ENCODE measurements at regions not wholly inside any gene's neighbourhood (a gene's known extent, or its start where the extent isn't known, plus 50 kb on each side); places are given as distances from the start of the nearest gene placed in this dataset.

DNA sequence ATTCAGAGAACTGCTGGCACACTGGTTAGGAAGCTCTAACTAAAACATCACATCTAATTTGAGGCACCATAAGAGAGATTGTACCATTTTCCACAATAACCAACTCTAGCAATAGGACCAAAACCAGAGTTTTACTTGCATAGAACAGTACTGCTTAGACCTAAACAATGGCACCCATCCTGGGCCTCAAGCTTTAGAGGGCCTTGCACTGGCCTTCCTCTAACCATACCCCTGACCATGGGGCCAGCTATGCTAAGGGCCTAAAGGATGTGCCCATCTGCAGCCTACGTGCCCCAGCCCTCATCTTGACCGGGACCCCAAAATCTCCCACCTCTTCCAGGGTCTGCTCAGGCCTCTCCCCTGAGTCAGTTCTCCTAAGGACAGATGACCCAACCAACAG, 74.4 kb upstream of the ARHGAP32 start:
- no peak for DNase-seq (ENCODE audit: low read depth)

DNA sequence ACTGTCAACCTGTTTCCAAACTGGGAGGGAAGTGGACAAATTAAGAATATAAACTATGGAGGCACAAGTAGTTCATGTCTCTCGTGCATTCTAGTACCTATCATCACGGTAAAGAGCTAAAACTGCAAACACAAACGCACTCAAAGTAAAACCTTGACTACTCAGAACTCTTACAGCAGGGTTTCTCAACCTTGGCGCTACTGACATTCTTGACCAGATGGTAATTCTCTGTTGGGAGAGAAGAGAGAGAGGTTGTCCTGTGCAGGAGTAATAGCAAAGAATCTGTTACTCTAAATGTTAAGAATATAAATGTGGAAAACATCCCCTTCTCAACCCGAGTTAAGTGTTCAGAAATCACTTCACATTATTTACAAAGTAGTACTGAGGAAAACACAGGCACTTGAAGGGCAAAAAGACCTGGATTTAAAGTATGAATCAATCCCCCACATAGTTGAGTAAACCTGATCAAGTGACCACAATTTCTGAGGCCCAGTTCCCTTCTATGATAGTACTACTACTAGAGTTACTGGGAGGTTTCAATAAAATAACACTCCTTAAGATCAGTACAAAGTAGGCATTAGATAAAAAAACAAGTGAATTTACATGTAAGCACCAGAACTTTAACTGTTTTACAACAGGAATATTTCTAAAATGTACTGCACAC, 73.1 kb upstream of the ARHGAP32 start:
- no peak for DNase-seq (ENCODE audit: low read depth)

DNA sequence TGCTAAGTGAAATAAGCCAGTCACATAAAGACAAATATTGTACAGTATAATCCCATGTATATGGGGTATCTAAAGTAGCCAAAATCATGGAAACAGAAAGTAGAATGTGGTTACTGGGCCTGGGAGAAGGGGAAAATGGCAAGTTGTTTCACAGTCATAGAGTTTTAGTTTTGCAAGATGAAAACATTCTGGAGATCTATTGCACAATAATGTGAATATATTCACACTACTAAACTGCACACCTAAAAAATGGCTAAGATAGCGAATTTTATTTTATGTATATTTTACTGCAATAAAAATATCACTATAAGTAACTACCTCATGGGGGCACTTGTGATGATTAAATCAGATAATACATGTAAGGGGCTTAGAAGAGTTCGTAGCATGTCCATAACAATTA, 72.0 kb upstream of the ARHGAP32 start:
- no peak for DNase-seq (ENCODE audit: low read depth)

DNA sequence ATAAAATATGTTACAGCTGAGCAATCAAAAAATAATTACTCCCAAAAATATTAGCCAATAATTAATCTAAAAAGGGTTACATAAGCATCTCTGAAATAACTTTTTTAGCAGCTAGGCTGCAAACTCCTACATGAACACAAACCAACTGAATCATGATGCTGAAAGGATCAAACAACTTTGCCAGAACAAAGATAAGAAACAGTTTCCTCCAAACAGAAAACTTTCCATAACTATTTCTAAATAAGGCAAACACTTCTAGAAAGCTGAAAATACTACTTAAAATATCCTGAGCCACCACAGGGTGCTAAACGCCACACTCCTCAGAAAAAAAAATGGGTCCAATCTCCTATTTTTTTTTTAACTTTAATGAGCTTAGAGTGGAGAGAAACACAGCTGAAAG, 68.6 kb upstream of the ARHGAP32 start:
- DNase-seq (ENCODE audit: low read depth): no peak

DNA sequence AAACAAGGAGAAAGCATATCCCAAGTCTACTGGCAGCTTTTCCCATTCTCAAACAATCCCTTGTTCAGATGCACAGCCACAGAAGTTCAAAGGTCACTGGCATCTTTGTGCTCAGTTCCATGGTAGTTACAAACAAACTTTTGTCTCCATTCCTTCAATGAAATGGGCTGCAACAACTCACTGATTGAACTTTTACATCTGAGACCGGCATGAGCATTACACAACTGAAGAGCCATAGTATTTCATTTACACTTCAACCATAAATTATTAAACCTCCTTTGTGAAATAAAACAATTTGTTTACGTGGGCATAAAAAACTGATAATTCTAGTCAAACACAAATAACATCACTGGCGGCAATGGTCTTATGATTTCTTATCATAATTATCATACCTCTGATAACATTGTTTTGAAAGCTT, 67.8 kb upstream of the ARHGAP32 start:
- no peak for DNase-seq (ENCODE audit: low read depth)

DNA sequence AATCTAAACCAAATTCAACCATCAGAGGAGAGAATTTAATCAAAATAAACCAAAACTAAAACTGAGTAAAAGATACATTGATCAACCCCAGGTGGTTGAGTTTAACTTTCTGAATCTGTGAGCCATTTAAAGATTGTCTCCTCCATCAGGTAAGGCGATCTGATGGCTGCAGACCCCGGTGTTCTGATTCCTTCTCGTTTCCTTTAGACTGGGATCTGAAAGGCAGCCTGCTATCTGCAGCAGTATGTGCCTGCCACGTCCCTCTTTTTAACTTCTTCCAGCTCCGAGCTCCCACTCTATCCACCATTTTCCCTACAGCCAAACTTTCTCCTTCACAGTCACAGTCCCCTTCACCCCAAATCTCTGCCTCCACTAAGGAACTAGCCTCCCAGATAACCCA, 66.1 kb upstream of the ARHGAP32 start:
- DNase-seq (ENCODE audit: low read depth): no peak

DNA sequence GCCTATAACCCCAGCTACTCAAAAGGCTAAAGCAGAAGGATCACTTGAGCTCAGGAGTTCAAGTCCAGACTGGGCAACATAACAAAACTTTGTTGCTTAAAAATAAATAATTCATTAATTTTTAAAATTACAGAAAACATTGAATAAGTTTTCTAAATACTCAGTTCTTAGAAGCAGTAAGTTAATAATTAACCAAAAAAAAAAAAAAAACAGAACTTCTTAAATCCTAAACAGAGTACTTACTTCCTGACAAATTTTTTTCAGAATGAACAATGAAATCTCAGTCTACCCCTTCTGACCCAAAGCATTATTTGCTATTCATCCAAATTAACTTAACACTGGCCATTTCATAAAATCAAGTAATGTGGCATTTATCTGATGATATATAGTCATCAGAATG, 65.4 kb upstream of the ARHGAP32 start:
- DNase-seq (ENCODE audit: low read depth): no peak

DNA sequence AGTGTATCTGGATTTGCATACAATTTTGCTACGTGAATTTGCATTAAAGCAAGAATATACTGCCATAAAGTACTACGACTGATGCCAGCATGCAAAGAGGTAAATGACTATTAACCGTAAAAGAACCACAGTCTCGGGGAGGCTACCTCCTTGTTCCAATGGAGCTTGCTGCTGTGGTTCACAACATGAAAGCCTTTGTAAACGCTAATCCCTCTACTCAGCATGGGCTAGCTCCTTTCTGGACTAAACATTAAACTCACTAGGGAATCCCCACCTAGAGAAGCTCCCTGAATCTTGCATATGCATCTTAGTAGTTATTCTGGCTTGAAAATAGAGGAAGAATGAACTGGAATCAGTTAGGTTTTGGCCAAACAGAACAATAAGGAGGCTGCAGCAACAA, 60.5 kb upstream of the ARHGAP32 start:
- DNase-seq (ENCODE audit: low read depth): no peak

DNA sequence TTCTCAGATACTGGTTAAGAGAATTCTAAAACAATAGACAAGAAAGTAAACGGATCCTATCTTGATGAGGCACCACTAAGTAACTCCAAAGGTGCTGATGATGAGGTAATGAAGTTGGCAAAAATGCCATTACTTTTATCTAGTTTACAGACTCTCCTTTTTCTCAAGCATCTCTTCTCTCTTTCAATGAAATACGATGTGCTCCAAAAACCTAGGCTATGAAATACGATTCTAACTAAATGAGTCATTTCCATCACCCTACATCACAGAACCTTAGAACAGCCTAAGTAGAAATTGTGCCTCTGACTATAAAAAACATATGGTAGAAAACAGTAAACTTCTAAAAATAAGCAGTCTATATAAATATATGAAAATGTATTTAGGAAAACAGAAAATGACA, 58.9 kb upstream of the ARHGAP32 start:
- DNase-seq (ENCODE audit: low read depth): no peak

DNA sequence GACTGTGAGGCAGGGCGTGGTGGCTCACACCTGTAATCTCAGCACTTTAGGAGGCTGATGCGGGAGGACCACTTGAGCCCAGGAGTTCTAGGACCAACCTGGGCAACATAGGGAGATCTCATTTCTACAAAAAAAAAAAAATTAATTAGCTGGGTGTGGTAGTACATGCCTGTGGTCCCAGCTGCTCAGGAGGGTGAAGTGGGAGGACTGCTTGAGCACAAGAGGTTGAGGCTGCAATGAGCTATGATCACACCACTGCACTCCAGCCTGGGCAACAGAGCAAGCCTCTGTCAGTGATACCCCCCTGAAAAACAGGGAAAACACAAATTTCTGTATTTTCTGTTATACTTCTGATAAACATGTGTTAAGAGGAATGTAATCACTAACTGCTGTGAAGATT, 57.8 kb upstream of the ARHGAP32 start:
- DNase-seq (ENCODE audit: low read depth): no peak

DNA sequence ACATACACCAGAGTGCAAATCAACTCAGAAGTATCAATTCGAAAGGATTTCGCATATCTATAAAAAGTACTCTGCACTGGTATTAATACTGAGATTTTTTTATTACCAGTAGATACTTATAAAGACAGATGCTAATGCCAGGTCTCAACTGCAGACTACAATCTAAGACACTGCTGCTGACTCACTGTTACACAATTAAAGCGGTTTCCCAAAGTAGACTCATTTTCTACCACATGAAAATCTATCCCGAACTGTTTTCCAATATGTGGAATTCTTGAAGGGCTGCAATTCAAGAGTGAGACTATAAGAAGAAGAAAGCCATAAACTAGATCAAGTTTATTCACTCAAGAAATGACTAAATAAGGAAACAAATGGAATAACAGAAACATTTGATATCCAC, 57.2 kb upstream of the ARHGAP32 start:
- DNase-seq (ENCODE audit: low read depth): no peak

DNA sequence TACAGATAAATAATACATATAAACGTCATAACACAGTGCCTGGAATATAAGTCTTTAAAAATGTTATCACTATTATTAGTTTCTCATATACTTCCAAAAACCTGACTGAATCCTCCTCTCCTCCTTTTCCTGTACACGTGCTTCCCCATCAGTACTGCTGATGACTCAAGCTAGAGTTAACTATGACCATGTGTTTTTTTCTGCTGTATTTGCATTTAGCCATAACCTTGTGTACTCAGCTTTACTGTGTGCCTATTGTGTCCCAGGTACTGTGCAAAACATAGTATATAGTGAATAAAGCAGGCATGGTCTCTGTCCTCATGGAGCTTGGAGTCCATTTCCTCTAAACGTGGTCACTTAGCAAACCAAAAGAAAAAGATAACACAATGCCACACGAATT, 56.5 kb upstream of the ARHGAP32 start:
- no peak for DNase-seq (ENCODE audit: low read depth)

DNA sequence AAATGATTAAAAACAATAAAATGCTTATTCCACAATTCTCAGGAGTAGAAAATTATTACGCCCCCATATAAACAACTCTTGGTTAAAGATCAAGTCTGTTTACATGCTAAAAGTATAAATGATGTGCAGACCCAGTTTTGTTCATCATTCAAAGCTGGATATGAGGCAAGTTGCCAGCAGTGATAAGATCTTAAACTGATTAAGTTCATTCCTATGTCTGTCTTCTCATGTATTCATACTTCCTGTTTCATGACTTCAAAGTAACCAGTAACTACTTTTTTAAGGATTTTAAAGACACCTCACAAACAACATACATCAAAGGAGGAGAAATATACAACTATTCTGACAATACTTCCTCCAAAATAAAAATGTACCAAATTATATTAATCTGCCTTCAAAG, 55.0 kb upstream of the ARHGAP32 start:
- no peak for DNase-seq (ENCODE audit: low read depth)

DNA sequence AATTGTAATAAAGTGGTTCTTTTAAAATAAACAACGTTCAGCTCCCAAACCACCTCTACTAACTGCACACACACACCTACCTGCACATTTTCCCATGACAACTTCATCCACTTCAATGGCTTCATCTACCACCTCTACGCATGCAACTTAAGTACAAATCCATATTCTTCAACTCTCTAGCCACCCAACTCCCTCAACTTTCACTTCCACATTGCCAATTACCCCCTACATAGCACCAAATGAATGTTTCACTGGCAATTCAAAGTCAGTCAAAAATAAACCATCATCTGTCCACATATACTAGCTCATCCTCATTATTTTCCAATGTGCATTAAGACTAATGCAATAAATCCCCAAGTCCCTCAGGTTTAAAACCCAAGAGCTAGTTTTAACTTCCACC, 50.7 kb upstream of the ARHGAP32 start:
- DNase-seq (ENCODE audit: low read depth): no peak
